ENCODE measurements at regions not wholly inside any gene's neighbourhood (a gene's known extent, or its start where the extent isn't known, plus 50 kb on each side); places are given as distances from the start of the nearest gene placed in this dataset.

- Histone ChIP-seq H4K20me1 (replicated peaks; ENCODE audit: control insufficient read depth, extremely low read depth, insufficient read depth, low read length) (no peaks in the 10 kb centered on the region), H3K4me3 (replicated peaks in 1 of 3; ENCODE audit: insufficient read depth in 1 of 3, low read depth in 1 of 3, low read length in 3 of 3) (no peak overlapping the region), H3K27me3 (ENCODE audit: control insufficient read depth in 2 of 2, insufficient read depth in 2 of 2, low read length in 2 of 2) (peaks cover 4 to 5% of the 10 kb centered on the region in 2 experiments), H3K9me1 (replicated peaks; ENCODE audit: control insufficient read depth, extremely low read depth, insufficient read depth, low read length) (no peaks in the 10 kb centered on the region), H3K4me1 (ENCODE audit: control insufficient read depth, extremely low read depth, insufficient read depth, low read length) (no peaks in the 10 kb centered on the region), H3K9me3 (replicated peaks; ENCODE audit: control insufficient read depth, insufficient read depth, low read length) (no peaks in the 10 kb centered on the region), H3K4me2 (ENCODE audit: insufficient read depth, low read length) (no peak overlapping the region), H2AFZ (ENCODE audit: low read depth, low read length) (no peak overlapping the region), H3K36me3 (ENCODE audit: control insufficient read depth in 2 of 2, extremely low read depth in 1 of 2, insufficient read depth in 2 of 2, low read length in 2 of 2) (no peaks in the 10 kb centered on the region), H3K79me2 (ENCODE audit: control insufficient read depth, insufficient read depth, low read length) (no peaks in the 10 kb centered on the region), H3K27ac (ENCODE audit: insufficient read depth, low read depth, low read length) (no peak overlapping the region), H3K9ac (replicated peaks; ENCODE audit: extremely low read depth, insufficient read depth, low read length) (no peak overlapping the region)
- CTCF ChIA-PET, result interaction anchor here (1.0 to 1.3 kb wide), 2 partner anchors 10 to 11 kb away, joined by 3 read pairs; no protein-coding TSS in a partner anchor
- BruUV-seq (replicated peaks), result no TSS peak
- intact Hi-C loops (cut with micrococcal nuclease) (no loop called here), dilution Hi-C loops (cut with MboI; ENCODE audit: extremely low pct_ligation_motif_present, low sequenced_read_pairs) (no loop called here)
- POLR2A ChIA-PET, result no interaction called here
- TF ChIP-seq MYC (IDR thresholded peaks at IDR 0.05; ENCODE audit: low read depth, low read length), result no peak
- DNase-seq (ENCODE audit: low read depth, low spot score), result no peak
- FAIRE-seq, result no peak
Measured at GRCh38 chr6:90403489-90404381, 107.1 kb upstream of the BACH2 start.

- H3K9me1 ChIP-seq (replicated peaks; ENCODE audit: control insufficient read depth, extremely low read depth, insufficient read depth, low read length), result no peaks in the 10 kb centered on the region
- no peak for FAIRE-seq
- ChIA-PET POLR2A (no interaction called here), CTCF (interaction anchor here (2.3 kb wide), 1 partner anchor 10 kb away, joined by 16 read pairs; no protein-coding TSS in a partner anchor)
- intact Hi-C loops (cut with micrococcal nuclease), result no loop called here
- no peak for TF ChIP-seq MAX (IDR thresholded peaks at IDR 0.05; ENCODE audit: insufficient read depth, insufficient read length)
- TF ChIP-seq JUN (IDR thresholded peaks at IDR 0.05; ENCODE audit: borderline replicate concordance, insufficient read depth, insufficient read length, low read depth), result no peak
- TF ChIP-seq MYC (IDR thresholded peaks at IDR 0.05; ENCODE audit: low read depth, low read length), result no peak
- no peak for TF ChIP-seq POLR2AphosphoS5 (IDR thresholded peaks at IDR 0.05; ENCODE audit: insufficient read depth, low read depth, low read length)
- H3K79me2 ChIP-seq (ENCODE audit: control insufficient read depth, insufficient read depth, low read length), result no peaks in the 10 kb centered on the region
- no TSS peak for BruUV-seq (replicated peaks)
- H3K4me1 ChIP-seq (ENCODE audit: control insufficient read depth, extremely low read depth, insufficient read depth, low read length), result peaks cover 4% of the 10 kb centered on the region
- no peak overlapping the region for H3K4me3 ChIP-seq (replicated peaks in 1 of 3; ENCODE audit: insufficient read depth in 1 of 3, low read depth in 1 of 3, low read length in 3 of 3)
- H3K9ac ChIP-seq (replicated peaks; ENCODE audit: extremely low read depth, insufficient read depth, low read length), result no peak overlapping the region
- dilution Hi-C loops (cut with MboI; ENCODE audit: extremely low pct_ligation_motif_present, low sequenced_read_pairs), result no loop called here
- no peaks in the 10 kb centered on the region for H4K20me1 ChIP-seq (replicated peaks; ENCODE audit: control insufficient read depth, extremely low read depth, insufficient read depth, low read length)
- H3K27me3 ChIP-seq (ENCODE audit: control insufficient read depth in 2 of 2, insufficient read depth in 2 of 2, low read length in 2 of 2), result peaks cover 4 to 8% of the 10 kb centered on the region in 2 experiments
- H3K36me3 ChIP-seq (ENCODE audit: control insufficient read depth in 2 of 2, extremely low read depth in 1 of 2, insufficient read depth in 2 of 2, low read length in 2 of 2), result no peaks in the 10 kb centered on the region
- no peak overlapping the region for H2AFZ ChIP-seq (ENCODE audit: low read depth, low read length)
- H3K9me3 ChIP-seq (replicated peaks; ENCODE audit: control insufficient read depth, insufficient read depth, low read length), result no peaks in the 10 kb centered on the region
- DNase-seq (ENCODE audit: low read depth, low spot score), result no peak
- H3K27ac ChIP-seq (ENCODE audit: insufficient read depth, low read depth, low read length), result no peak overlapping the region
- H3K4me2 ChIP-seq (ENCODE audit: insufficient read depth, low read length), result no peak overlapping the region
Measured at GRCh38 chr6:90402831-90403192, 106.2 kb upstream of the BACH2 start.

Data from endothelial cell of umbilical vein (primary cell).